Middle frontal gyrus (tissue), 1 donor: ENCODE measurements at regions not wholly inside any gene's neighbourhood (a gene's known extent, or its start where the extent isn't known, plus 50 kb on each side); places are given as distances from the start of the nearest gene placed in this dataset.

Experiments
- DNase-seq: peaks from one replicate; pipeline ENCODE4 v3.0.0-alpha.2; 2015; ENCODE audit warnings: low spot score; ENCODE audit errors: extremely low spot score

GRCh38 chr12:78403681-78404080 is 460.9 kb upstream of the SYT1 start:
- DNase-seq, result no peak

GRCh38 chr12:78406213-78406612 is 458.4 kb upstream of the SYT1 start:
- no peak for DNase-seq

- no peak for DNase-seq
These were observed 457.7 kb upstream of the SYT1 start for GRCh38 chr12:78406828-78407227.

- DNase-seq, result no peak
These were observed 456.9 kb upstream of the SYT1 start for GRCh38 chr12:78407722-78408121.

GRCh38 chr12:78414071-78414470 is 450.5 kb upstream of the SYT1 start:
- no peak for DNase-seq

- DNase-seq, result no peak
These were observed 445.7 kb upstream of the SYT1 start for GRCh38 chr12:78418919-78419318.

GRCh38 chr12:78419513-78419912 is 445.1 kb upstream of the SYT1 start:
- no peak for DNase-seq

GRCh38 chr12:78420991-78421390 is 443.6 kb upstream of the SYT1 start:
- DNase-seq, result no peak

GRCh38 chr12:78430551-78430950 is 434.0 kb upstream of the SYT1 start:
- DNase-seq, result no peak

- DNase-seq, result no peak
These were observed 432.6 kb upstream of the SYT1 start for GRCh38 chr12:78431931-78432330.

- DNase-seq, result no peak
These were observed 424.9 kb upstream of the SYT1 start for GRCh38 chr12:78439666-78440065.

- no peak for DNase-seq
These were observed 422.7 kb upstream of the SYT1 start for GRCh38 chr12:78441737-78442453.

GRCh38 chr12:78442454-78442801 is 422.1 kb upstream of the SYT1 start:
- DNase-seq, result no peak

GRCh38 chr12:78446555-78446954 is 418.0 kb upstream of the SYT1 start:
- DNase-seq, result no peak

GRCh38 chr12:78447373-78447772 is 417.2 kb upstream of the SYT1 start:
- DNase-seq, result no peak

GRCh38 chr12:78448692-78449091 is 415.9 kb upstream of the SYT1 start:
- DNase-seq, result no peak

GRCh38 chr12:78455991-78456390 is 408.6 kb upstream of the SYT1 start:
- no peak for DNase-seq

GRCh38 chr12:78457938-78458337 is 406.6 kb upstream of the SYT1 start:
- DNase-seq, result no peak

GRCh38 chr12:78470354-78471195 is 394.0 kb upstream of the SYT1 start:
- no peak for DNase-seq

GRCh38 chr12:78473136-78473535 is 391.4 kb upstream of the SYT1 start:
- DNase-seq, result no peak

GRCh38 chr12:78473561-78473960 is 391.0 kb upstream of the SYT1 start:
- DNase-seq, result no peak

- no peak for DNase-seq
These were observed 380.7 kb upstream of the SYT1 start for GRCh38 chr12:78483767-78484315.

GRCh38 chr12:78489990-78490389 is 374.6 kb upstream of the SYT1 start:
- DNase-seq, result no peak
